Body of pancreas (tissue), 4 donors: ENCODE measurements at regions not wholly inside any gene's neighbourhood (a gene's known extent, or its start where the extent isn't known, plus 50 kb on each side); places are given as distances from the start of the nearest gene placed in this dataset.

Experiments
- ATAC-seq: fragments of 150-250 bp; one replicate; pipeline ENCODE4 v1.9.1; 2016
- DNase-seq, 4 donors: peaks; one replicate each; pipeline ENCODE4 v3.0.0-alpha.2; 2019
- H3K27ac ChIP-seq, 4 donors: fragments of 200-600 bp; sonication (generic); 1 replicate in 3 of 4; 2 replicates in 1 of 4; pipeline versions ENCODE4 v1.5.1 to v1.6.1; 2016 to 2019; ENCODE audit warnings: mild to moderate bottlenecking in 1 of 4, mixed read lengths in 1 of 4, moderate library complexity in 1 of 4
- H3K27me3 ChIP-seq, 2 donors: fragments of 200-600 bp; sonication (generic); one replicate each; pipeline ENCODE4 v1.6.0; 2016; ENCODE audit warnings: mild to moderate bottlenecking in 1 of 2
- H3K36me3 ChIP-seq, 2 donors: fragments of 200-600 bp; sonication (generic); replicated peaks in 1 of 2; 2 replicates each; pipeline ENCODE4 v1.5.1; 2016; ENCODE audit warnings: low read depth in 2 of 2; ENCODE audit not compliant: insufficient read depth in 1 of 2
- H3K4me1 ChIP-seq: fragments of 200-600 bp; sonication (generic); one replicate; pipeline ENCODE4 v1.6.0; 2016
- H3K4me3 ChIP-seq, 2 donors: fragments of 200-600 bp; sonication (generic); 1 replicate in 1 of 2; 2 replicates in 1 of 2; pipeline ENCODE4 v1.5.1; 2016 to 2019
- H3K9me3 ChIP-seq, 3 donors: fragments of 200-600 bp; sonication (generic); 1 replicate in 2 of 3; 2 replicates in 1 of 3; pipeline ENCODE4 v1.5.1; 2016
- POLR2A ChIP-seq, 3 donors: fragments of 450-650 bp; IDR thresholded peaks; one replicate each; pipeline ENCODE4 v1.6.1; 2016; ENCODE audit warnings: antibody characterized with exemption in 3 of 3, mild to moderate bottlenecking in 2 of 3
- WGBS, 2 donors: methylation state at CpG; one replicate each; pipeline ENCODE4 v1.1.5; 2017; 5-methylcytosine and 5-hydroxymethylcytosine counted together
- intact Hi-C: fragments of 100-400 bp; cut with DNase I; formaldehyde crosslinking; loops from one replicate; pipeline ENCODE4 v1.15.1; 2023
- TF ChIP-seq, protein P1 (sequence below), 7 experiments: fragments of 450-650 bp in 4 of 7; fragments of 200-600 bp in 3 of 7; sonication (generic) in 3 of 7; IDR thresholded peaks; one replicate each; pipeline ENCODE4 v1.5.1; 2016 to 2019; ENCODE audit warnings: antibody characterized with exemption in 7 of 7

DNA sequence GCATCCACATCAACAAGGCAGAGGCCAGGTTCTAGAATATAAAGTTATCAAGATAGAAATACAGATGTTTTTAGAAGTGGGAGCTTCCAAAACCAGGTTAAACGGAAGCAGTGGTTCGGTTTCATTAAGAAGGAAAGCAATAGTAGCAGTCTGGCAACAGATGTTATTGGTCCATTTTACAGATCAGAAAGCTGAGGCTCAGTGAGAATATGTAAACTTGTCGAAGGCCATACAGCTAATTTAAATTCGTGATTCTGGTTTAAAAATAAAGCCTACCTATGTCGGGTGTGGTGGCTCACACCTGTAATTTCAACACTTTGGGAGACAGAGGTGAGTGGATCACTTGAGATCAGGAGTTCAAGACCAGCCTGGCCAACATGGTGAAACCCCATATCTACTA, 160.6 kb downstream of the ARRDC3 start:
- DNase-seq = no peak
- H3K9me3 ChIP-seq = no peaks in the 10 kb centered on the region
- intact Hi-C loops = loop anchor here (5.0 to 10.0 kb wide), 2 partner anchors 165 to 348 kb away; no protein-coding TSS in a partner anchor
- no peak for TF ChIP-seq POLR2A (IDR thresholded peaks at IDR 0.05)
- TF ChIP-seq, protein P1, sequence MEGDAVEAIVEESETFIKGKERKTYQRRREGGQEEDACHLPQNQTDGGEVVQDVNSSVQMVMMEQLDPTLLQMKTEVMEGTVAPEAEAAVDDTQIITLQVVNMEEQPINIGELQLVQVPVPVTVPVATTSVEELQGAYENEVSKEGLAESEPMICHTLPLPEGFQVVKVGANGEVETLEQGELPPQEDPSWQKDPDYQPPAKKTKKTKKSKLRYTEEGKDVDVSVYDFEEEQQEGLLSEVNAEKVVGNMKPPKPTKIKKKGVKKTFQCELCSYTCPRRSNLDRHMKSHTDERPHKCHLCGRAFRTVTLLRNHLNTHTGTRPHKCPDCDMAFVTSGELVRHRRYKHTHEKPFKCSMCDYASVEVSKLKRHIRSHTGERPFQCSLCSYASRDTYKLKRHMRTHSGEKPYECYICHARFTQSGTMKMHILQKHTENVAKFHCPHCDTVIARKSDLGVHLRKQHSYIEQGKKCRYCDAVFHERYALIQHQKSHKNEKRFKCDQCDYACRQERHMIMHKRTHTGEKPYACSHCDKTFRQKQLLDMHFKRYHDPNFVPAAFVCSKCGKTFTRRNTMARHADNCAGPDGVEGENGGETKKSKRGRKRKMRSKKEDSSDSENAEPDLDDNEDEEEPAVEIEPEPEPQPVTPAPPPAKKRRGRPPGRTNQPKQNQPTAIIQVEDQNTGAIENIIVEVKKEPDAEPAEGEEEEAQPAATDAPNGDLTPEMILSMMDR (IDR thresholded peaks at IDR 0.05) = no peak
- H3K27me3 ChIP-seq = no peaks in the 10 kb centered on the region
- ATAC-seq = no peak
- WGBS, 2 donors = 85 to 96% methylated on average over 5 of the region's 5 CpGs
- H3K4me1 ChIP-seq = peaks cover 4% of the 10 kb centered on the region
- H3K4me3 ChIP-seq = no peak overlapping the region
- no peaks in the 10 kb centered on the region for H3K36me3 ChIP-seq
- H3K27ac ChIP-seq = no peak overlapping the region

DNA sequence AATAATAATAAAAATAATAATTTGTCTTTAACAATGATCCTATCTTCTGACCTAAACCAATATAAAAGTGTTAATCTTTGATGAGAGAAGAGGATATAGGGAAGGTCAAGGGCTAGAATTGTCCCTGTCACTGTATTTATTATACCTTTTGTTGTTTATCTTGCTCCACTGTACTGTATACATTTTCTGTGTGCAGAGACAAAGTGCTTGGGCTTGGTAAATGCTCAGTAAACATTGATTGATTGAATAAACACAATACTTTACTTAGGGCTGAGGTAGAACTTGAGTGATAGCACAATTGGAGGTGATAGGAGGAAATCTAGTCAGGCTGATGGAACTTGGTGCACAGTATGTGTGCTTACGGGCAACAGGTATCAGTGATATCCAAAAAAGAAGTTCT, 161.2 kb downstream of the ARRDC3 start:
- intact Hi-C loops = loop anchor here (5.0 to 10.0 kb wide), 2 partner anchors 165 to 347 kb away; no protein-coding TSS in a partner anchor
- no peaks in the 10 kb centered on the region for H3K9me3 ChIP-seq
- DNase-seq (no peak), ATAC-seq (no peak)
- no peaks in the 10 kb centered on the region for H3K36me3 ChIP-seq
- no peak overlapping the region for H3K4me3 ChIP-seq
- peaks cover 4% of the 10 kb centered on the region for H3K4me1 ChIP-seq
- TF ChIP-seq, protein P1 (IDR thresholded peaks at IDR 0.05) = no peak
- no peak for TF ChIP-seq POLR2A (IDR thresholded peaks at IDR 0.05)
- no peaks in the 10 kb centered on the region for H3K27me3 ChIP-seq
- no peak overlapping the region for H3K27ac ChIP-seq
- 61 to 86% methylated on average over 1 of the region's 1 CpG for WGBS, 2 donors

DNA sequence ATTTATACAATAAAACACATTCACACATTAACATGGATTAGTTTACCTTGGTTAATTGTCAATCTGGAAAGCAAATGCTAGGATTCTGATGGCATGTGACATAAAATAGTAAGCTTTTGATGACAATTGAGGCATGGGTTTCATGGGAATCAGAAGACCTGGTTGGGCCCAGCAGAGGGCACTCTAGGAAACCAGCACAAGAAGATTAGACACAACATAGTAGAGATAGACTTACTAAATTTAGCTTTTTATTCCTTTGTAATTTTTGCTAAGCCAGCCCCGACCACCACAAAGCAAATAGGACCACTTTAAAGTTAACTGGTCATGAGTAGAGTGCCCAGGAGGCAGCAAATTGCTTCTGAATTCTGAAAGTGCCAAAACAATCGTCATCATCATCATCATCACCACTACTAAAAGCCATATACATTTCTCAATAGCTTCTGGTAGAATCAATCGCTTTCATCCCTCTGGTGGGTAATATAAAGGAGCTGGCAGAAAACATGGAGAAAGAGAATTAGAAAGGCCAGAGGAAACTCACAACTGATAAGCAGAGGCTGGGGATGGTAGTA, 163.2 kb downstream of the ARRDC3 start:
- intact Hi-C loops = loop anchor here (5.0 to 10.0 kb wide), 2 partner anchors 167 to 345 kb away; no protein-coding TSS in a partner anchor
- Histone ChIP-seq H3K4me1 (peaks cover 4% of the 10 kb centered on the region), H3K27ac (no peak overlapping the region), H3K27me3 (no peaks in the 10 kb centered on the region), H3K36me3 (no peaks in the 10 kb centered on the region), H3K9me3 (no peaks in the 10 kb centered on the region), H3K4me3 (no peak overlapping the region)
- ATAC-seq = no peak
- DNase-seq = peak in 1 of 4 donors; percentile 21
- WGBS, 2 donors = 80 to 88% methylated on average over 3 of the region's 3 CpGs
- TF ChIP-seq POLR2A (IDR thresholded peaks at IDR 0.05) = no peak
- TF ChIP-seq, protein P1 (IDR thresholded peaks at IDR 0.05) = no peak

DNA sequence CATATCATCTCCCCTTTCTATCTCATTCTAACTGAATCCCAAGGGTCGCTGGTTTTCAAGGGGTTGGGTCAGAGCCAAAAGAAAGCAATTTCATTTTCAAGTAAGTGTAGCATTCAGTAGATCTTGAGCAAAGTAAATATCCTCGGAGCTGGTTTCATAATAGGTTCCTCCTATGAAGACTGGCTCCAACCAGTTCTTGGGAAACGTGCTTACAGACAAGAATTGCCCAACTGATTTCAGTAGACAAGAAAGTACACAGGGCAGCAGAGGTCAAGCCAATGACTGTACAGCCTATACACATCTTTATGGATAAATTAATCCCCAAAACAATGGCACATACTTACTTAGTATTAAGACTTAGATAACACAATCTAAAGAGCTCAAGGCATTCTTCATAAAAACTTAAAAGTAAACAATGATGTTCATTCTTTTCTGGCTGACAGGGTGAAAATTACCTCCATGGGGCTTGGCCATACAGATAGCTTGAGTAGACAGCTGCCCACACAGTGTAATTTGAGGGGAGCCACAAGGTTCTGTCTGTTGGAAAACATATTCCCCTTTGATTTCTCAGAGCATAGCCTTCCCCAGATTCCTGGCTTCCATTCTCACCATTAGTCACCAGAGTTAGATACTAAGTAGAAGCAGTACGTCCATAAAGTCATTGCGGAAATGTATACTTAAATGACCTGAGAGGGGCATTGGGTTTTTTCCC, 163.9 kb downstream of the ARRDC3 start:
- no peaks in the 10 kb centered on the region for H3K36me3 ChIP-seq
- H3K27ac ChIP-seq = peak overlapping the region in 1 of 4 donors; percentile 30
- peak; percentile 87 for ATAC-seq
- DNase-seq = peak in 3 of 4 donors; percentile 28 to 71 (median 31)
- H3K9me3 ChIP-seq = no peaks in the 10 kb centered on the region
- no peaks in the 10 kb centered on the region for H3K27me3 ChIP-seq
- H3K4me1 ChIP-seq = peaks cover 4% of the 10 kb centered on the region
- no peak overlapping the region for H3K4me3 ChIP-seq
- WGBS, 2 donors = 55 to 59% methylated on average over 5 of the region's 5 CpGs
- intact Hi-C loops = no loop called here
- TF ChIP-seq, protein P1 (IDR thresholded peaks at IDR 0.05) = no peak
- TF ChIP-seq POLR2A (IDR thresholded peaks at IDR 0.05) = no peak
